Cardiac muscle cell (in vitro differentiated cells and primary cell): ENCODE measurements at regions not wholly inside any gene's neighbourhood (a gene's known extent, or its start where the extent isn't known, plus 50 kb on each side); places are given as distances from the start of the nearest gene placed in this dataset.

Experiments
- DNase-seq, 2 donors: peaks; one replicate each; pipeline versions ENCODE4 v3.0.0 to v3.0.0-alpha.2; 2010 to 2017; ENCODE audit warnings: low read depth in 1 of 2, low spot score in 1 of 2
- H3K27ac ChIP-seq: fragments of 200-600 bp; sonication (generic); 2 replicates; pipeline ENCODE4 v1.5.1; 2016
- H3K27me3 ChIP-seq: fragments of 200-600 bp; sonication (generic); 2 replicates; pipeline ENCODE4 v1.6.0; 2016; ENCODE audit warnings: control low read depth
- H3K36me3 ChIP-seq: fragments of 200-600 bp; sonication (generic); 2 replicates; pipeline ENCODE4 v1.5.1; 2016; ENCODE audit warnings: control low read depth
- H3K4me1 ChIP-seq: fragments of 200-600 bp; sonication (generic); 2 replicates; pipeline ENCODE4 v1.8.1; 2017; ENCODE audit warnings: low read depth, mild to moderate bottlenecking, mixed run types
- H3K4me3 ChIP-seq: fragments of 200-600 bp; sonication (generic); 2 replicates; pipeline ENCODE4 v1.5.1; 2016; ENCODE audit warnings: mild to moderate bottlenecking
- H3K9me3 ChIP-seq: fragments of 200-600 bp; sonication (generic); 2 replicates; pipeline ENCODE4 v1.5.1; 2017; ENCODE audit warnings: low read depth, mild to moderate bottlenecking, control low read depth
- TF ChIP-seq, protein P1 (sequence below): IDR thresholded peaks from 2 replicates; pipeline ENCODE4 v1.5.1; 2012; ENCODE audit warnings: low read depth, mild to moderate bottlenecking, low read length

DNA sequence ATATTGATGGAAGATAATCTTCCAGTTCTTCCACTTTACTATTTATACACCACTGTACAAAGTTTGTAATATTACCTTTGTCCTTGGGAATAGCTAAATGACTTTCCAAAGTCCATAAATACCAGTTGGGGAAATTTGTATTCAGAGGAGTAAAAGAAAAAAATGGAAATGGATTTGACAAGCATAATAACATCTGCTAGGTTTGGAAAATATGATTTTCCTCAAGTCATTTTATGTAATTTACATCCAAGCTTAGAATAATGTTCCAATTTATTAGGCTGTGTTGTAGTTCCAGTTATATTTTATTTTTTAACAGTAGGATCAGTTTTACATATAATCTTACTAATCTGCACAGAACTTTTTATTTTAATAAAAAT, 563.0 kb upstream of the PKDCC start:
- H3K27ac ChIP-seq, result no peak overlapping the region

DNA sequence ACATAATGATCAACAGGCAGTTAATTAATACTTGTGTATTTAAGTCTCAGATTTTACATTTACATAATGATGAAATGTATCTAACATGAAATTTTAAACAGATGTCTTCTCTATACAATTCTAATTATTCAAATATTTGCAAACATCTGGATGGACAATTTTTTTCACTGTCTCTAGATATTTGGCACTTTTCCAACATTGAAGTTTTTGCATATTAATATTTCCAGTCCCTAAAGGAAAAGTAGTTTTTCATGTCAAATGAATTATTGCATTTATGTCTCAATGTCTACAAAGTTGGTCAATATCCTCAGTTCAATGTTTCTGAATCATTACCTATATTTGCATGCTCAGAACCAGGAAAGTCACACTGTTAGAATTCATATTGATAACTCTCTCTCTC, 560.9 kb upstream of the PKDCC start:
- Histone ChIP-seq H3K4me3 (no peak overlapping the region), H3K36me3 (no peaks in the 10 kb centered on the region), H3K9me3 (no peaks in the 10 kb centered on the region), H3K27me3 (no peaks in the 10 kb centered on the region), H3K4me1 (no peaks in the 10 kb centered on the region), H3K27ac (no peak overlapping the region)
- DNase-seq, result no peak
- TF ChIP-seq, protein P1, sequence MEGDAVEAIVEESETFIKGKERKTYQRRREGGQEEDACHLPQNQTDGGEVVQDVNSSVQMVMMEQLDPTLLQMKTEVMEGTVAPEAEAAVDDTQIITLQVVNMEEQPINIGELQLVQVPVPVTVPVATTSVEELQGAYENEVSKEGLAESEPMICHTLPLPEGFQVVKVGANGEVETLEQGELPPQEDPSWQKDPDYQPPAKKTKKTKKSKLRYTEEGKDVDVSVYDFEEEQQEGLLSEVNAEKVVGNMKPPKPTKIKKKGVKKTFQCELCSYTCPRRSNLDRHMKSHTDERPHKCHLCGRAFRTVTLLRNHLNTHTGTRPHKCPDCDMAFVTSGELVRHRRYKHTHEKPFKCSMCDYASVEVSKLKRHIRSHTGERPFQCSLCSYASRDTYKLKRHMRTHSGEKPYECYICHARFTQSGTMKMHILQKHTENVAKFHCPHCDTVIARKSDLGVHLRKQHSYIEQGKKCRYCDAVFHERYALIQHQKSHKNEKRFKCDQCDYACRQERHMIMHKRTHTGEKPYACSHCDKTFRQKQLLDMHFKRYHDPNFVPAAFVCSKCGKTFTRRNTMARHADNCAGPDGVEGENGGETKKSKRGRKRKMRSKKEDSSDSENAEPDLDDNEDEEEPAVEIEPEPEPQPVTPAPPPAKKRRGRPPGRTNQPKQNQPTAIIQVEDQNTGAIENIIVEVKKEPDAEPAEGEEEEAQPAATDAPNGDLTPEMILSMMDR, result no peak

More for the DNA sequence above, 563.0 kb upstream of the PKDCC start:
- Histone ChIP-seq H3K27me3 (no peaks in the 10 kb centered on the region), H3K4me1 (no peaks in the 10 kb centered on the region), H3K9me3 (no peaks in the 10 kb centered on the region), H3K36me3 (no peaks in the 10 kb centered on the region), H3K4me3 (no peak overlapping the region)
- TF ChIP-seq, protein P1, result no peak
- DNase-seq, result no peak

- Histone ChIP-seq H3K27me3 (no peaks in the 10 kb centered on the region), H3K9me3 (no peaks in the 10 kb centered on the region), H3K27ac (no peak overlapping the region), H3K36me3 (no peaks in the 10 kb centered on the region), H3K4me3 (no peak overlapping the region), H3K4me1 (no peaks in the 10 kb centered on the region)
- TF ChIP-seq, protein P1, result no peak
- no peak for DNase-seq
These were observed 558.9 kb upstream of the PKDCC start for GRCh38 chr2:41488888-41489287.

DNA sequence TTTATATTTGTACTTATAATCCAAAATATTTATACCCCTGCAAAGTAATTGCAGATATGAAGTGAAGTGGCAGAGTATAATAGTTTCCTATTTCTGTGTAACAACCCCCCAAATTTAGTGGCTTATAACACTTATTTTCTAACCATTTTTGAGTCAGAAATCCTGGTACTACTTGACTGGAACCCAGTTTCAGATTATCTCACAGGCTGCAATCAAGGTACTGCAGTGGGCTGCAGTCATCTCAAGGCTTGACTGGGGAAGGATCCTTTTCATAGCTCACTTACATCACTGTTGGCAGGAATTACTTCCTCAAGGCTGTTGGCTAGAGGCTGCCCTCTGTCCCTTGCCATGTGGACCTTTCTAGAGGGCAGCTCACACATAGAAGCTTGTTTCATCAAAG, 558.2 kb upstream of the PKDCC start:
- DNase-seq, result no peak
- no peak overlapping the region for H3K27ac ChIP-seq
- no peaks in the 10 kb centered on the region for H3K27me3 ChIP-seq
- H3K4me1 ChIP-seq, result no peaks in the 10 kb centered on the region
- no peaks in the 10 kb centered on the region for H3K9me3 ChIP-seq
- no peaks in the 10 kb centered on the region for H3K36me3 ChIP-seq
- no peak overlapping the region for H3K4me3 ChIP-seq
- TF ChIP-seq, protein P1, result no peak

DNA sequence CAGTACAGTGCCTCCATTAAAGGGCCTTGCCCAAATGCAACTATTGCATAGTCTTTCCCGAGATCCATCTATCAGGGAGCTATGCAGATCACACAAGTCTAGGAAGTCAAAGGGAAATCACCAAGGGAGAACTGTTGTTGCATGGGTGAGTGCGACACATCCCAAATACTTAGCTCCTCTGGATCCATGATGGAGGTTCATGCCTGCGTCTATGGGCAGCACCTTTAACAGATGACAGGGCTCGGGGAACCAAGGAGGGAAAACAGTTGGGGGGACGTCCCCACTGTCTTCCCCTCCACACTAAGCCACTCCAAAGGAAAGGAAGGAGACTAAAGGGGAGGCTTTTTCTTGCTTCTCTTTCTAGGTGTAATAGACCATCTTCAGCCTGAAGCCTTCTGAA, 552.8 kb upstream of the PKDCC start:
- TF ChIP-seq, protein P1, result no peak
- H3K36me3 ChIP-seq, result no peaks in the 10 kb centered on the region
- no peak overlapping the region for H3K4me3 ChIP-seq
- DNase-seq, result no peak
- no peaks in the 10 kb centered on the region for H3K27me3 ChIP-seq
- peaks cover 4% of the 10 kb centered on the region for H3K9me3 ChIP-seq
- no peaks in the 10 kb centered on the region for H3K4me1 ChIP-seq
- no peak overlapping the region for H3K27ac ChIP-seq

GRCh38 chr2:41496908-41497307, 550.9 kb upstream of the PKDCC start:
- DNase-seq, result no peak
- Histone ChIP-seq H3K4me1 (no peaks in the 10 kb centered on the region), H3K36me3 (no peaks in the 10 kb centered on the region), H3K4me3 (no peak overlapping the region), H3K9me3 (peaks cover 4% of the 10 kb centered on the region), H3K27me3 (no peaks in the 10 kb centered on the region), H3K27ac (no peak overlapping the region)
- TF ChIP-seq, protein P1, result no peak
